GM12865 (cell line): ENCODE measurements at regions not wholly inside any gene's neighbourhood (a gene's known extent, or its start where the extent isn't known, plus 50 kb on each side); places are given as distances from the start of the nearest gene placed in this dataset.

Experiments used
- DNase-seq: peaks from one replicate; pipeline ENCODE4 v3.0.0; 2010; ENCODE audit warnings: low read depth
- H3K4me3 ChIP-seq: 2 replicates; pipeline ENCODE4 v1.5.1; 2011; ENCODE audit warnings: mild to moderate bottlenecking, low read depth, low read length, control low read depth
- CTCF ChIP-seq: IDR thresholded peaks from 2 replicates; pipeline ENCODE4 v1.5.1; 2011; ENCODE audit warnings: low read length, control low read depth, low read depth, inconsistent platforms; ENCODE audit not compliant: insufficient read depth; ENCODE audit errors: missing control alignments

DNA sequence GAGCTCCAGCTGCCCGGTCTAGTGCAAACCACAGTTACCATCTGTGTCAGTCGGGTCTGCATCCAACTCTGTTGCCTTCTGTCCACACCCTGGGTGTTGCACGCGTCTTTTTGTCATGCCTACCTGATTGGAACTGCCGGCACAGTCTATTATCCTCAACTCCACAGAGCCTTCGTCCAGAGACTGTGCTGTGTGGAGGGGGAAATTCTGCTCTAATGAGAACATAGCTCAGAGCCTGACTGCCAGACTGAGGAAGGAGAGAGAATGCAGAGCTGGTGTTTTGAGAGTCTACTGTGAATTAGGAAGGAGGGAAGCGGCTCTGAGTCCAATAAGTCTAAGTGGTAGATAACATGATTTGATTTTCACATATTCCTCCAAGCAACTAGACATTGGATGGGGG is 68.3 kb upstream of the GPR139 start:
- TF ChIP-seq CTCF, result no peak

DNA sequence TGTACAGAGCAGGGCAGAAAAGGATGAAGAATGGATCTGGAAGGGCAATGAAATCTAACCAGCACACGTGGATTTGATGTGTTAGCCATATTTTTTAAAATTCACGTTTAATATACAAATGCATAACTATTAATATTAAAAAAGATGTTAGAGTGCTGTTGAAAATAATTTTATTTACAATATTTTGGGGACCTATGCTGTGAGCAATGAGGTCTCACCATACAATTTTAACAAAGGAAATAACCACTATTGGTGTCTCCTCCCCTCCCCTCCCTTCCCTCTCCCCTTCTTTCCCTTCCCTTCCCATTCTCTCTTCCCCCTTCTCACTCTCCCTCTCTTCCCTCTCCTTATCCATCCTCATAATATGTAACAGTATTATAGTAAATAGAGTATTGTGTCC is 64.2 kb upstream of the GPR139 start:
- TF ChIP-seq CTCF, result no peak
- DNase-seq, result no peak
- no peak overlapping the region for H3K4me3 ChIP-seq

More for the DNA sequence above, 68.3 kb upstream of the GPR139 start:
- no peak overlapping the region for H3K4me3 ChIP-seq
- DNase-seq, result no peak

- no peak for TF ChIP-seq CTCF
- no peak for DNase-seq
- no peak overlapping the region for H3K4me3 ChIP-seq
Observed at GRCh38 chr16:20137194-20137593, 63.5 kb upstream of the GPR139 start.

GRCh38 chr16:20136446-20136968 is 62.8 kb upstream of the GPR139 start:
- DNase-seq, result no peak
- TF ChIP-seq CTCF, result no peak
- no peak overlapping the region for H3K4me3 ChIP-seq

GRCh38 chr16:20129375-20129774 is 55.7 kb upstream of the GPR139 start:
- no peak for DNase-seq
- no peak overlapping the region for H3K4me3 ChIP-seq
- TF ChIP-seq CTCF, result no peak
